NCI-H2107 treated with DMSO at 0.1 percent for 48 hours (cell line): ENCODE measurements at regions not wholly inside any gene's neighbourhood (a gene's known extent, or its start where the extent isn't known, plus 50 kb on each side); places are given as distances from the start of the nearest gene placed in this dataset.

ENCODE experiments used
- DNase-seq: peaks from one replicate; lab custom pipeline; 2025; ENCODE audit not compliant: unreplicated experiment; lab: John Stamatoyannopoulos, UW

DNA sequence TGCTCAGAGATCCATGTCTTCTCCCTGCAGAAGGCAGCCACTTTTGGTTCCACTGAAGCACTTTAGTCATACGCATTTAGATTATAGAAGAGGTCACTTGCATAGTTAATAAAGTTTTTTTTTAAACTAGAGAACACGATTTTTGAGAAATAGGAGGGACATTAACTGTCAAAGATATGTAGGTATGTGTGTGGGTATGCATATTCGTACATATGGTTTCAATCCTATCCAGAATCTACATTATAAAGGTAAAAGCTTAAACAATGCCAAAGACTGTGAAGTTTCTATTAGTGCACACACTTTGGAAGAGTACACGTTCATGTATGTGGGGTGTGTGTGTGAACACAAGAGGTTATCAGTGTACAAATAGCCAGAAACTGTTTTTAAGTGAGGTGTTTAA lies 103.2 kb downstream of the BTBD3 start:
- no peak for DNase-seq

DNA sequence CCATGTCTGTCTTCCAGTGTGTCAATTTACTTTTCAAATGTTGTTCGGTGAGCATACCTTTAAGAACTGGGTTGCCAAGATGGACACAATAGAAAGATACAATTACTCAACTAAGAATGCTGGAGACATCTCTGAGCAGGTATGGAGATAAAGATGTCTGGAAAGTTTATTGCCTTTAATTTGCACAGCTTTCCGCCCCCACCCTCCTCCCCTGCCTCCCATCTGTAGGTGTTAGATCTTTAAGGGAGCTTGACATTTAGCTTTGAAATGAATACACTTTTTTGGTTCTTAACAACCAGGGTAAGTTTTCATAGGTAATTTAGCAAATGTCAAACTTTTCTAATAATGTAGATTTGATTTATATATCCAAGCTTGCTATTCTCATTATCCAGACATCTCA lies 104.4 kb downstream of the BTBD3 start:
- DNase-seq, result no peak

DNA sequence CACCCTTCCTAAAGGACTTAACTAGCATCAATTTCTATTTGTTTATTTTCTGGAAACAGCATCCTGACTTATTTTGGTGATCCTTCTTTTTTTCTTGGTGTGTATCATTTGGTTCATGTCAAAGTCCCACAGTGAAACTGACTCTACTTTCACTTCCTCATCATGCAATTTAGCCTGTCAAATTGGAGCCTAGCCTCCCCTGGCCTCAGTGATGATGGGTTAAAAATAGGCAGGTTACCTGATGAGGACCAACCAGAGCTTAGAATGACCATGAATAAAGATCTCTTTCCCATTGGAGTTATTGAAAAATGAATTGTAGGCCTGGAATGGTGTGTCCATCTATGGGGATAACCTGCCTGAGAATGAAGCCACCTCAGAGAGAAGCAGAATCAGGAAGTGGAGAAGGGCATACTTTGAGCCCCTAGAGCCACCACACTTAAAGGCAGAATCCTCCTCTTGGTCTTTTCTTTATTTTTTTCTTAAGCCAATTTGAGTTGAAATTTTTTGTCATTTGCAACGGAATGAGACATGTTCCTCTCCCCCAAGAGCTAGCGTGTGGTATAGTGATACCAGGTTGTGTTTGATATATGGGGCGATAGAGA lies 105.6 kb downstream of the BTBD3 start:
- no peak for DNase-seq

DNA sequence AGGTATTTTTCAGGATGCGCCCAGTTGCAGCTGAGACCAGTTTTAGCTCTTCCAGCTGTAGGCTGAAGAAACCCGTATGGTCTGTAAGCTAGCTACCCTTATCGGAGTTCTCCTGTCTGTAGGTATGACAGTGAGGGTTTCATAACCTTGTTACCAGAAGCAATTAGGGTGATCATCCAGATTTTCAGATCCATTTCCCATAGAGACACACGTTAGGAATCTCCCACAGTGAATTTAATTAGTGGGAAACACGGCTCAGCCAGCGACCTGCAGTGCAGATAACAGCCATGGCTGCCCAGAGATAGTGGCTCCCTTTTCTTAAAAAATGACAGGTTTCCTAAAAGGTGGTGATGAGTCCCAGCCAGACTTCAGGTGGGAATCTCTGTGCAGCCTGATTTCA lies 111.1 kb downstream of the BTBD3 start:
- DNase-seq, result no peak

DNA sequence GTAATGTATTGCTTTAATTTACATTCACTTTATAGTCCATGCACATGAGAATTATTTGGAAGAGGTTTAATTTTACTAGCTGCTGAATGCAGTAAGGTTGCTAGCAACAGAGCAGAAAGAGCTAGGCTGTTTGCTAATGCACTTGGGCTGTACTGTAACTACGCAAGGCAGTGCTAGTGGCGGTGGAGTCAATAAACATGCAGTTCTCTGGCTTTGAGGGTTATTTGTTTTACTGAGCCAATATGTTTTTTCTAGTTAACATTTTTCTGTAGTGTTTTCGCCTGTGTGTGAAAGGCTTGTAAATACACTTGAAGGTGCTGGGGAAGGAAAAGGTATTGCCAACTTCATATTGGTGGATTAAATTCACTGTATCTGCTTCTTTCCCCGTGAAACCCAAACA lies 112.8 kb downstream of the BTBD3 start:
- no peak for DNase-seq

DNA sequence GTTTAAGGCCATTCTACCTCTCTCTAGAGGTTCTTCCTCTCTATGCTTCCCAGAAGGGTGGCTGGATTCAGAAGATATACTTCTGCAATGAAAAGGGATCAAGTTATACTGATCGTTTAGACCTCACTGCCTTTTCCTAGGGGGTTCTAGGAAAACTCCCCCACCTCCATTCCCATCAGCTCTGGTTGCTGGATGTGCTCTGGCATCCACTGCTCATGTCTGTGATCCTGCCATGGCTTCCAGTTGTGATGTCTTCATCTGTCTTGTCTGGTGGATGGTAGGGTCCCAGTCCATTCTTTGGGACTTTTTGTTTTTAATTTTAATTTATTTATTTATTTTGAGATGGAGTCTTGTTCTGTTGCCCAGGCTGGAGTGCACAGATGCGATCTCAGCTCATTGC lies 118.4 kb downstream of the BTBD3 start:
- DNase-seq, result no peak

DNA sequence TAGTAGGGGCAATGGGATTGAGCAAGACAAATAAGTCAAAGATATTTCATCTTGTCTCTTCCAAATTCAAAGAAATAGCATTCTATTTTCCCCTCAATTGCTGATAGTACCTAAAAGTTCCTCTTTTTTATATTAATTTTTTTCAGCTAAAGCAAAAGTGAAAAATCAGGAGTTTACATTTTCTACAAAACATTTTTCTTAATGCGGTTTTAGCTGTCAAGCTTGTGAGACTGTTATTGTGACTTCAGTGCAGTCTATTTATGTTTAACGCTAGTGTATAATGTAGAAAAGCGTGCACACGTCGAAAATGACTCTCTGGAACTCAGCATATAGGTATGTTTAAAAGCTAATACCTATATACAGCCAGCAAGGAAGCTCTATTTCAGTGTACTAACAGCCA lies 119.8 kb downstream of the BTBD3 start:
- no peak for DNase-seq

DNA sequence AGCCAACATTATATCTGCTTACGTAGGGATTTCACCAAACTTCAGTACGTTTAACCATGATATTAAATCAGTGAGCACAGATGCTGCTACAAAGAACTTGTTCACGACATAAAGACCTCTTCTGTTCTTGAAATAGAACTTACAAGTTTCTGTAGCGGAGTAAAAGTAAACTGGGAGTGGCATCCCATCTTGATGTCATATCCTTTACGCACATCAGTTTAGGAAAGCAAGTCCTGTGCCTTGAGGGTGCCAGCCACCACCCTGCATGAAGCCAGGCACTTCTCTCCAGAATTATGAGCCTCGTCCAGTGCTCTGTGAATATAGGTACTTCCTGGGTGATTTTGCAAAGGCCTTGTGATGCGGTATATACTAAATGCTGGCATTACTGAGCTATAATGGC lies 122.6 kb downstream of the BTBD3 start:
- no peak for DNase-seq

DNA sequence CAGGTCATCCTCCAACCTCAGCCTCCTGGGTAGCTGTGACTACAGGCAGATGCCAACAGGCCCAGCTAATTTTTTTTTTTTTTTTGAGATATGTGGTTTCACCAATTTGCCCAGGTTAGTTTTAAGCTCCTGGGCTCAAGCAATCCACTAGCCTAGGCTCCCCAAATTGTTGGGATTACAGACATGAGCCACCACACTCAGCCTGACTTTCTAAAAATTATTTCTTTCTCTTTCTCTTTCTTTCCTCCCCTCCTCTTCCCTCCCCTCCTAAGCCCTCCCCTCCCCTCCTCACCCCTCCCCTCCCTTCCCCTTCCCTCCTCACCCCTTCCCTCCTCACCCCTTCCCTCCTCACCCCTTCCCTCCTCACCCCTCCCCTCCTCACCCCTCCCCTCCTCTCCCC lies 127.3 kb downstream of the BTBD3 start:
- DNase-seq, result no peak

DNA sequence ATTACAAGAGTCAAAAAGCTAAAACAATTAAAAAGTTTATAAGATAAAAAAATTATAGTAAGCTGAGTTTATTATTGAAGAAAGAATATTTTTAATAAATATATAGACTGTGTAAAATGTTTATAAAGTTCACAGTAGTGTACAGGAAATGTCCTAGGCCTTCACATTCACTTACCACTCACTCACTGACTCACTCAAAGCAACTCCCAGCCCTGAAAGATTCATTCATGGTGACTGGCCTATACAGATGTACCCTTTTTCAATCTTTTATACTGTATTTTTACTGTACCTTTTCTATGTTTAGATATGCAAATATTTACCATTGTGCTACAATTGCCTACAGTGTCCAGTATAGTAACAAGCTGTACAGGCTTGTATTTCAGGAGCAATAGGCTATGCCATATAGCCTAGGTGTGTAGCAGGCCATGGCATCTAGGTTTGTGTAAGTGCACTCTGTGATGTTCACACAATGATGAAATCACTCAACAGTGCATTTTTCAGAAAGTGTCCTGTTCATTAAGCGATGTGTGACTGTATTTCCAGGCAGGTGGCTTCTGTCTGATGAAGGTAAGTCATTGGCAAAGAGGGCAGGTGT lies 130.2 kb downstream of the BTBD3 start:
- no peak for DNase-seq

DNA sequence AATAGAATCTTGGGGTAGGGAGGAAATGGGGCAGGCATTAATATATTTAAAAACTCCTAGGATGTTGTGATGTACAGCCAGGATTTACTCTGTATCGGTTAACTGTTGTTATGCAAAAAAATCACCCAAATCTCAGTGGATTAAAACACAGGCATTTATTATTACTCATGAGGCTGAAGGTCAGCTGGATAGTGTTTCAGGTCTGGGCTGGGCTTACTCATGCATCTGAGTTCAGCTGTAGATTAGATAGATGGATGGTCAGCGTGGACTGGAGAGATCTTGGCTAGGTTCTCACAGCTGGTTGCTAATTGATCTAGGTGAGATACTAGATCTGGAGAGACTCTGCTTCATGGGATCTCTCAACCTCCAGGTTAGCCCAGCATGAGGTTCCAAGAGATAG lies 131.4 kb downstream of the BTBD3 start:
- no peak for DNase-seq

DNA sequence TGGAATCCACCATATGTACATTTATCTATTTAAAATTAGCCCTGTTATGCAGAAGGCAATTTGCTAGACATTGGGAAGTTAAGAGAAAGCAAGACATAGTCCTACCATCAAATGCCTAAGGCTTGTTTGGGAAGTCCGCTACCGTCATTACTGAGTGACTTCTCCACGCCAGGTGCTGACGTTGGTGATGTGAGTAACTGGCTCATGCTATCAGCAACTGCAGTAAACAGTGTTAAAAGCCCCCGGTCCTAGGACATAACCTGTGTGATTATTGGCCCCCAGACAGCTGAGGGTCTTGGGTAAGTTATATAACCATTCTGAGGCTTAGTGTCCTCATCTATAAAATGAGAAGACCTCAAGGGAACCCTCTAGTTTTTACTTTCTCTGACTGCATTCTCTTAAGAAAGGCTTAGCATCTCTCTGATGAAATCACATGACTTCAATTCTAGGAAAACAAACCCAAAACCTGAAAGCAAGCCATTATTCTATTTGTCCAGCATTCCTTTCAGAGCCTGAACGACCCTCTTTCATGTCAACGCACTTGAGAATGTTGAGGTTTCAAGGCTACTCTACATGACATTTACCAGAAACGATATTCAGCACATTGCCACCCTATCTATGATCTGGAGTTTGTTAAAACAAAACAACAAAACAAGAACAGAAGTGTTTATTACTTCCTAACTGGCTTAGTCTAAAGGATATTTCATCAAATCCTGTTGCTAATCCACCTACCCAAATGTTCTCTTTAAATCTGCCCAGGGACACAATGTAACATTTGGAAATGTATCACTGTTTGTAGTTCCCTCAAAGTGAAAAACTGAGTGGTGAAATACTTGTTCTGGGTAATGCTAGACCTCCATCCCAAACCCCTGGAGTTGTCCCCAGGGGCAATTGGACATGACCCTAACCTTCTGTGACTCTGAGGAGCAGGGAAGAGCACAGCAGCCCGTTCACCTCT lies 133.8 kb downstream of the BTBD3 start:
- DNase-seq, result no peak

DNA sequence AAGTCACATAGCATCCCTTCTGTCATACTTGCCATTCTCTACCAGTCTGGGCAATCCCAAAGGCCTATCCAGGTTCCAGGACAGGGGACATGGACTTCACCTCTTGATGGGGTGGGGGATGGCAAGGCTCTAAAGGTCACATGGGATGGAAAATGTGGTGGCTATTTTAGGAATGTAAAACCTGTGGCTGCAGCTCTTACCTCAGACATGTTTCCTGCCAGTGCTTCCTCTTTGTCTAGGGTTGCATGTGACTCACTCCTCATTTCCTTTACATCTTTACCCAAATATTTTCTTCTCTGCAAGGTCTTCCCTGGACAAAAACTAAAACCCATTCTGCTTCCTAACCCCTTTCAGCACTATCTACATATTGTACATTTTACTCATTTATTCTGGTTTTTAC lies 135.7 kb downstream of the BTBD3 start:
- DNase-seq, result no peak

DNA sequence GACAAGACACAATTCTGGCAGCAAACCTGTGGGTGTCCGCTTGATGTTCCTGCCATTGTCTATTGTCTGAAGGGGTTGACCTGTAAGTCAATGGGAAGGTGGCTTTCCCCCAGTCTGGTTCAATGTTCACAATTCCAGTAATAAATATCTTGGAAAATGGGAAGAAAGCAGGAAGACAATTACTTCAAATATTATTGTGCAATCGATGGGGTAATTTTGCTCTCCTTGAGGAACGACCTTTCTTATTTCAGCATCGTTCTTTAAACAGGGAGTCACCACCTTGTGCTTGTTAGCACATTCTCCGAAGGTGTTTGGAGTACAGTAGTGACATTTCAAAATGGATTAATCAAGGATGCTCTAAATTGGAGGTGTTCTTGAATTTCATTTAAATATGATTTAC lies 136.9 kb downstream of the BTBD3 start:
- DNase-seq, result no peak

DNA sequence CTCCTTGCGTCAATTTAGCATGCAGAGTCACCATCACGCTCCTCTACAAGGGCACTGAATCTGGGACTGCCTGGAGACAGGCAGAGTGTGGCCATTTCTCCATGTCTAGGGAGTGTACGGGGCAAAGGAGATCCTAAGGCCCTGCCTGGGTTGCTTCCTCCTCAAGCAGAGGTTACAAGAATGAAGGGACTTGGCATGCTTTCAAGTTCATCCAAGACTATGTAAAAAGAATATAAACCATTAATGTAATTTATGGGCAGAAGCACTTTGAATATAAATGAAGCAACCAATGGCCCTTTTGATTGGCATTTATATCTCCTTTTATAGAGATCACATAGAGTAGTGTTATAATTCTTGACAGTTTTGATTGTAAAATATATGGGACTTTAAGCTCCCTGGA lies 137.5 kb downstream of the BTBD3 start:
- no peak for DNase-seq

DNA sequence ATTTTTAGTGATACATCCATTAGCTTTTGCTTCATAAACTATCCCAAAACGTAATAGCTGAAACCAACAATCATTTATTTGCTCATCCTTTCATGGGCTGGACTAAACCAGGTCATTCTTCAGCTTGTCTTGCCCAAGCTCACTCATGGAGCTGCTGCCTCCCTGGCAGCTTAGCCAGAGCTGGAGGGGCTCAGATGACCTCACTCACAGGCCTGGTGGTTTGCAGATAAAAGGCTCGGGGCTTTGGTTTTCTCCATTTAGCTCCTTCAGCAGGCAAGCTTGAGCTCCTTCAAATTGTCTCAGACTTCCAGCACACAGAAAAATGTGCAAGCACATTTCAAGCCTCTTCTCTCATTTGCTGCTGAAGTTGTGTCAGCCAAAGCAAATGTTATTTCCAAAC lies 139.1 kb downstream of the BTBD3 start:
- no peak for DNase-seq

DNA sequence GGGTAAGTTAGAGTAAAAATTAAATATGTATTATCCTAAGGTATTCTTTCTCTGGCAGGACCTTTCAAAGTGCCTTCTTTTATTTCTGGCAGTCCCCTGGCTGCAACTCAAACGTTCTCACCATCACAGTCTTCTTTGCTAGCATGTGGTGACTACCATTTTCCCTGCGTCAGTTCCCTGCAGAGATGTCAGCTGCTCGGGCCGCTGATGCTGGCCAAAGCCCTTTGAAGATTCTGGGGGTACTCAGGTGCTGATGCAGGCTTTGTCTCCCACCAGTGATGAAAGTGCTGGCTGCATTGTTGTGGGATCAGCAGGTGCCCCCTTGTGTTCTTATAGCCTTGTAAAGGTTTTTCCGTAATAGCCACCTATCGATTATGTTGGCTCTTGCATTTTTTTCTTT lies 140.1 kb downstream of the BTBD3 start:
- DNase-seq, result no peak

DNA sequence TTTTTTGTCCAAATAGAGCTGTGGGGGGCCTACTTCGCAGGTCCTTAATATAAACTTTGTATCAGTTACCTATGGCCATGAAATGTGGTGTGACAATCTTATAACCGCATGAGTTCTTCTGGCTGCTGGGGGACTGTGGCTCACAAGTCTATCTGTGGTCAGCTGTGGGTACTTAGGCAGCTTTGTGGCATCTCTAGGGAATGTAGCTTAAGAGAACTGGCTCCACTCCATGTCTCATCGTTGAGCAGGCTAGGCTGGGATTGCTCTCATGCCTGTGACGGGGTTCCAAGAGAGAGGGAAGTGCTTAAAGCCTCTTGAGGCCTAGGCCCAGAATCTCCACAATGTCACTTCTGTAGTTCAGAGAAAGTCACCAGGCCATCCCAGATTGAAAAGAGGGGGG lies 140.5 kb downstream of the BTBD3 start:
- DNase-seq, result no peak

DNA sequence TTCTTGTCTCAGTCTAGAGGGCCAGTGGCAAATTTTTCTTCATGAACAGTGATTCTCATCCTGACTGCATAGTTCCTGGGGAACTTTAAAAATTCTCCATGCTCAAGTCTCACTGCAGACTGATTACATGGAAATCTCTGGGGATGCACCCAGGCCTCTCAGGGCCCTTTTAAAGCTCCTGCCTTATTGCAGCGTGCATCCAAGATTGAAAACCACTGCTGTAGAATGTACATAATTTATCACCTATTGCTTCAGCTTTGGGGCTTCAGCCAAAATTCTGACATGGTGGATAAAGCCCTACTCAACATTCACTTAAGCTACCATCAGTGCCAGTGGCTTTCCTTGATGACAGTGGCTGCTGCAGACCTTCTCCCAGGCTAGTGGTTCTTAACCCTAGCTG lies 143.8 kb downstream of the BTBD3 start:
- no peak for DNase-seq

DNA sequence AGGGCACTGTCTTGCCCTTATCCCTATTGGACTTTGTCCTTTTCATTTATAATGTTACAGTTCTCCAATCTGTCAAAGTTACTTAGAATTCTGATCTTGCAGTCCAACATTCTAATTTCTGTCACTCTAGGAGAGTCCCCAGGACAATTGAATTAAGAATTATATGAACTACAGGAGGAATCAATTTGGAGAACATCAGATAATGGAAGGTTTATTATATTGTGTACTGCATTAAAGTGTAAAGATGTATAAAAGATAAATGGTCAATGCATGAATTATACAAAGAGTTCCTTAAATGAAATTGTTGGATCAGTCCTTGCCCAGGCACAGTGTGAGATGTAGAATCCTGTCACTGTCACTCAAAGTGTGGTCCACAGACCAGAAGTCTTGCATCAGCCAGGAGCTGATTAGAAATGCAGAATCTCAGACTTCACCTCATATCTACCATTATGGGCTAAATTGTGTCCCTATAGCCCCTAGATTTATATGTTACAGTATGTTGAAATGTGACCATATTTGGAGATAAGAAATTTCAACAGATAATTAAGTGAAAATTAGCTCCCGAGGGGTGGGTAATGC lies 145.5 kb downstream of the BTBD3 start:
- no peak for DNase-seq

DNA sequence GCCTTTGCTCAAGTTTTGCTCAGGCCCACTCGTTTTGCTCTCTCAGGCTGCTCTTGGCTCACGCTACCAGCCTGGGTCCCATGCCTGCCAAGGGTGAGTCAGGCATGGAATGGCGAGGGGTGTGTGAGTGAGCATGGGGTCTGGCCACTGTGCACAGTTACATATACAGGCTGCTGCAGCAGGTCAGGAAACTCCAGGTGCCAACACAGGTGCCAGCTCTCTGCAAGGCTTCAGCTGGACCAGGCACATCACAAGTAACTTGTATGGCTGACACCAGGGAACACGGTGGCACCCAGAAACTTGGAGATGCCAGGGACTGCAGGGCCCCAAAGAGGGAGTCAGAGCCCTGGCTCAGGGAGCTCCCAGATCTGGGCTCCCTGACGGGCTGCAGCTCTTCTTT lies 146.8 kb downstream of the BTBD3 start:
- no peak for DNase-seq

DNA sequence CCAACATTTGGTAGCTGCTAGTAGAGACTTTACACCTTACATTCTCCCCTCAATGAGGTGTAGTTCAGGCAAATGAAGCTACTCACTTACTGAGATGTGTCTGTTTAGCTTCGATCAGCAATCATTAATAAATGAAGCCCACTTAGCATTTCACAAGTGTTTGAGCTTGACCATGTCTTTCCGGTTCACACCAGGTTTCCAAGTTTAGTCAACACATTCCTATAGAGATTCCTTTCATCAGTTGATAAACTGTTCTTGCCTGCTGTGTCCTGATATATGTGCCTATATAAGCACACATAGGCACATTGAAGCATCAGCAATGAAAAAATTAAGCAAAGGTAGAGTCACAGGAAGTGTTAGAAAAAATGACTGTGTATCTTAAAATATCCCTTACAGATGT lies 150.0 kb downstream of the BTBD3 start:
- DNase-seq, result no peak
